MM.1S (cell line): ENCODE measurements at regions not wholly inside any gene's neighbourhood (a gene's known extent, or its start where the extent isn't known, plus 50 kb on each side); places are given as distances from the start of the nearest gene placed in this dataset.
"Not testable (repeated sequence)": the region's sequence is repeated elsewhere in the genome, so short reads cannot be mapped to it uniquely, and the experiment has no call there.

Source experiments
- DNase-seq: peaks from one replicate; pipeline ENCODE4 v3.0.0-alpha.2; 2015
- H2AFZ ChIP-seq: fragments of 300-600 bp; sonication (generic); 2 replicates; pipeline ENCODE4 v1.6.0; 2016; ENCODE audit warnings: antibody characterized with exemption, low read length
- H3F3A ChIP-seq: fragments of 300-600 bp; sonication (generic); 2 replicates; pipeline ENCODE4 v1.6.1; 2016; ENCODE audit warnings: mild to moderate bottlenecking, antibody characterized with exemption, low read length, moderate library complexity, mixed read lengths; ENCODE audit not compliant: insufficient read depth
- H3K27ac ChIP-seq: fragments of 300-600 bp; sonication (generic); 2 replicates; pipeline ENCODE4 v1.5.1; 2016; ENCODE audit warnings: mild to moderate bottlenecking, low read length
- H3K27me3 ChIP-seq: fragments of 300-600 bp; sonication (generic); replicated peaks from 2 replicates; pipeline ENCODE4 v1.6.0; 2016; ENCODE audit warnings: low read length; ENCODE audit not compliant: insufficient read depth
- H3K36me3 ChIP-seq: fragments of 300-600 bp; sonication (generic); replicated peaks from 2 replicates; pipeline ENCODE4 v1.6.1; 2016; ENCODE audit warnings: mild to moderate bottlenecking, low read length, mixed read lengths; ENCODE audit not compliant: insufficient read depth
- H3K4me1 ChIP-seq: fragments of 300-600 bp; sonication (generic); 2 replicates; pipeline ENCODE4 v1.6.1; 2016; ENCODE audit warnings: low read length, mixed read lengths
- H3K4me2 ChIP-seq: fragments of 300-600 bp; sonication (generic); 2 replicates; pipeline ENCODE4 v1.6.0; 2016; ENCODE audit warnings: low read depth, low read length
- H3K4me3 ChIP-seq: fragments of 300-600 bp; sonication (generic); 2 replicates; pipeline ENCODE4 v1.5.1; 2016; ENCODE audit warnings: low read length, mixed read lengths
- H3K79me2 ChIP-seq: fragments of 300-600 bp; sonication (generic); 2 replicates; pipeline ENCODE4 v1.6.1; 2016; ENCODE audit warnings: mixed run types, low read length, mixed read lengths
- H3K9ac ChIP-seq: fragments of 300-600 bp; sonication (generic); 2 replicates; pipeline ENCODE4 v1.6.1; 2016; ENCODE audit warnings: low read length, mixed read lengths
- H3K9me2 ChIP-seq: fragments of 300-600 bp; sonication (generic); replicated peaks from 2 replicates; pipeline ENCODE4 v1.6.1; 2016; ENCODE audit warnings: mild to moderate bottlenecking, low read length, mixed read lengths; ENCODE audit not compliant: insufficient read depth
- H3K9me3 ChIP-seq: fragments of 300-600 bp; sonication (generic); replicated peaks from 2 replicates; pipeline ENCODE4 v1.6.1; 2016; ENCODE audit warnings: mild to moderate bottlenecking, low read length, mixed read lengths; ENCODE audit not compliant: insufficient read depth
- H4K20me1 ChIP-seq: fragments of 300-600 bp; sonication (generic); 2 replicates; pipeline ENCODE4 v1.6.1; 2016; ENCODE audit warnings: mild to moderate bottlenecking, low read length, moderate library complexity, mixed read lengths; ENCODE audit not compliant: insufficient read depth
- CTCF ChIP-seq: fragments of 300-600 bp; sonication (generic); IDR thresholded peaks from 2 replicates; pipeline ENCODE4 v1.5.1; 2016; ENCODE audit warnings: antibody characterized with exemption, low read length, mixed read lengths
- EZH2 ChIP-seq: fragments of 300-600 bp; sonication (generic); optimal IDR thresholded peaks from 2 replicates; pipeline ENCODE3; 2017; ENCODE audit warnings: low read depth, mild to moderate bottlenecking, antibody characterized with exemption, low read length, mixed read lengths
- EZH2phosphoT487 ChIP-seq: fragments of 300-600 bp; sonication (generic); IDR thresholded peaks from 2 replicates; pipeline ENCODE4 v1.6.1; 2018; ENCODE audit warnings: antibody characterized with exemption, low read length

DNA sequence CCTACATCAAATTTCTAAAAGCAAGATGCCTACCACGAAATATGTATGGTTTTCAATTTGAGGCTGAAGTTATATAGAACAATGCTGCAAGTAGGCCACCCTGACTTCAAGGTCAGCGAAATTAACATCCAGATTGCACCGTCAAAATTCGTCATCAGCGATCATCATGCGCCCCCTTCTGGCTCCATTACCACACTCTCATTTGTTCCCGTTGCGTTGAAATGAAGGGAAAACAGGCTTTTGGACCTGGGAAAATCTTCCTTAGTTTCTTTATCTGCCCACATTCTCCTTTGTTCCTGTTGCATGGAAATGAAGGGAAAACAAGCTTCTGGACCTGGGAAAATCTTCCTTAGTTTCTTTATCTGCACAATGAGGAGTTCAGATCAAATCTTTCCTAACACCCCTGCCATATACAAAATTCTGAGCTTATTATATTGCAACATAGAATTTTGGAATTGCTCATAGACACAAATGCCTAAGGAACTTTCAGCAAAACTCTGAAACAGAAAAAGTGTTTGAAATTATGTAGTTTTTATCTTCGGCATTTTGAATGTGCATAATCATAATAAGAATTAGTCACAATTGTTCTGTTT, 98.2 kb upstream of the PRKCQ start:
- Histone ChIP-seq H3K9me2 (no peaks in the 10 kb centered on the region), H3K27ac (no peak overlapping the region), H3K4me3 (no peak overlapping the region), H3K4me2 (no peak overlapping the region), H3K9me3 (no peaks in the 10 kb centered on the region), H3K79me2 (no peaks in the 10 kb centered on the region), H3K9ac (no peak overlapping the region), H3F3A (no peaks in the 10 kb centered on the region), H4K20me1 (no peaks in the 10 kb centered on the region), H3K4me1 (0 out of 2 replicates have a peak, but pooled peaks cover 9% of the 10 kb centered on the region), H3K36me3 (no peaks in the 10 kb centered on the region), H3K27me3 (no peaks in the 10 kb centered on the region), H2AFZ (no peak overlapping the region)
- peak; percentile 50 for DNase-seq
- TF ChIP-seq EZH2 (no peak), CTCF (peak; percentile 86)

- not testable (repeated sequence) for H3K4me3 ChIP-seq, H3K36me3 ChIP-seq, H3K27ac ChIP-seq, H4K20me1 ChIP-seq, DNase-seq, H2AFZ ChIP-seq, H3K79me2 ChIP-seq, H3K9me2 ChIP-seq, H3K4me2 ChIP-seq, H3K9ac ChIP-seq, H3F3A ChIP-seq, H3K27me3 ChIP-seq, H3K9me3 ChIP-seq, H3K4me1 ChIP-seq
Observed at GRCh38 chr10:6677129-6677528, 97.1 kb upstream of the PRKCQ start.

- H3K79me2 ChIP-seq: no peaks in the 10 kb centered on the region
- H2AFZ ChIP-seq: no peak overlapping the region
- no peak overlapping the region for H3K9ac ChIP-seq
- no peak overlapping the region for H3K4me3 ChIP-seq
- H3K9me3 ChIP-seq: no peaks in the 10 kb centered on the region
- H3K4me2 ChIP-seq: peak overlapping the region; percentile 19; the same call in 1 of the 2 replicates
- peak; percentile 44 for DNase-seq
- no peaks in the 10 kb centered on the region for H3K36me3 ChIP-seq
- H3K4me1 ChIP-seq: 0 out of 2 replicates have a peak, but pooled peaks cover 9% of the 10 kb centered on the region
- no peak overlapping the region; the same call in 1 of the 2 replicates for H3K27ac ChIP-seq
- TF ChIP-seq EZH2 (no peak), EZH2phosphoT487 (no peak), CTCF (no peak)
- H3F3A ChIP-seq: no peaks in the 10 kb centered on the region
- H3K27me3 ChIP-seq: no peaks in the 10 kb centered on the region
- H3K9me2 ChIP-seq: no peaks in the 10 kb centered on the region
- no peaks in the 10 kb centered on the region for H4K20me1 ChIP-seq
Observed at GRCh38 chr10:6674291-6674690, 94.2 kb upstream of the PRKCQ start.

- Histone ChIP-seq H3K9ac (no peak overlapping the region), H3K27ac (no peak overlapping the region), H3K4me3 (no peak overlapping the region), H3K36me3 (no peaks in the 10 kb centered on the region), H3K27me3 (no peaks in the 10 kb centered on the region), H3K9me3 (no peaks in the 10 kb centered on the region), H3K9me2 (no peaks in the 10 kb centered on the region), H3K4me2 (no peak overlapping the region), H3K79me2 (no peaks in the 10 kb centered on the region), H3F3A (no peaks in the 10 kb centered on the region), H3K4me1 (0 out of 2 replicates have a peak, but pooled peaks cover 6% of the 10 kb centered on the region), H4K20me1 (no peaks in the 10 kb centered on the region), H2AFZ (no peak overlapping the region)
- DNase-seq: no peak
- TF ChIP-seq EZH2 (no peak), CTCF (no peak), EZH2phosphoT487 (no peak)
Observed at GRCh38 chr10:6671976-6672375, 91.9 kb upstream of the PRKCQ start.
